ENCODE measurements at regions not wholly inside any gene's neighbourhood (a gene's known extent, or its start where the extent isn't known, plus 50 kb on each side); places are given as distances from the start of the nearest gene placed in this dataset.
A peak's percentile ranks its signal among the peaks of the same experiment; 100 is the strongest.

DNA sequence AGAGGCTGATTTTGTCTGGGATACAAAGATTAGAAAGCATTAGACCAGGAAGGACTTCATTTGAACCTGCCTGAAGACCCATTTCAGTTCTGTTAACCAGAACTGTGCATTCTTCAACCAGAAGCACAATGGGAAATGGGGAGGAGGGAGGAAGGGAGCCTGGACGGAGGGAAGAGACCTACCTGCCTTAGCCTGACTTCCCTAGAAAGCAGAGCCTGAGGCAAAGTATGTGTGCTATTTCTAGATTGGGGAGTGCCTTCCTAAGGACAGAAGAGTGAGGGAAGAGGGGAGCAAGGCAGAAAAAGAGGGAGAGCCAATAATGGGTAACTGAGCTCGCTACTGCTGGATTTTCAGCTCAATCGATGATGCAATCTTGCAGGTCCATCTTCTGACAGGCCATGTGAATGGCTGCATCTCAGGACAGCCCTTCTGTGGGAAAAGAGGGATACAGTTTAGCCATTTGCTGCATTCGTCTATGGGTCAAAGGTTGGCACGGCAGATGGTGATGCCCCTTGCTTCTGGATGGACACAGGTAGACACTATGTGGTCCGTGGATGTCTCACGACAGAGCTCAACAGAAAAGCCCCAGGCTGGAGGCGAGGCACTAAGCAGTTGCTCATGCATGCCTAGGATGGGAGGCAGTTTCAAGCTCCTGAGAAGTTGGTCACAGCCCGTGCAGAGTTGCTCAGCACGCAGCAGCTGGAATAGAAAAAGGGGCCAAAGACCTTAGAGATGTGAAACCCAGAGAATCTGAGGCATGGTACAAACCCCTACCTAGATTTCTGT, 78.8 kb upstream of the UBL3 start:
- Histone ChIP-seq H3K9me3 (no peaks in the 10 kb centered on the region), H3K27ac (no peak overlapping the region), H3K36me3 (no peaks in the 10 kb centered on the region), H3K4me3 (no peak overlapping the region), H3K27me3 (no peaks in the 10 kb centered on the region), H3K4me1 (peaks cover 16 to 18% (median 17%) of the 10 kb centered on the region in 4 donors)
- TF ChIP-seq, protein P1, sequence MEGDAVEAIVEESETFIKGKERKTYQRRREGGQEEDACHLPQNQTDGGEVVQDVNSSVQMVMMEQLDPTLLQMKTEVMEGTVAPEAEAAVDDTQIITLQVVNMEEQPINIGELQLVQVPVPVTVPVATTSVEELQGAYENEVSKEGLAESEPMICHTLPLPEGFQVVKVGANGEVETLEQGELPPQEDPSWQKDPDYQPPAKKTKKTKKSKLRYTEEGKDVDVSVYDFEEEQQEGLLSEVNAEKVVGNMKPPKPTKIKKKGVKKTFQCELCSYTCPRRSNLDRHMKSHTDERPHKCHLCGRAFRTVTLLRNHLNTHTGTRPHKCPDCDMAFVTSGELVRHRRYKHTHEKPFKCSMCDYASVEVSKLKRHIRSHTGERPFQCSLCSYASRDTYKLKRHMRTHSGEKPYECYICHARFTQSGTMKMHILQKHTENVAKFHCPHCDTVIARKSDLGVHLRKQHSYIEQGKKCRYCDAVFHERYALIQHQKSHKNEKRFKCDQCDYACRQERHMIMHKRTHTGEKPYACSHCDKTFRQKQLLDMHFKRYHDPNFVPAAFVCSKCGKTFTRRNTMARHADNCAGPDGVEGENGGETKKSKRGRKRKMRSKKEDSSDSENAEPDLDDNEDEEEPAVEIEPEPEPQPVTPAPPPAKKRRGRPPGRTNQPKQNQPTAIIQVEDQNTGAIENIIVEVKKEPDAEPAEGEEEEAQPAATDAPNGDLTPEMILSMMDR (IDR thresholded peaks at IDR 0.05), result no peak
- TF ChIP-seq POLR2A (IDR thresholded peaks at IDR 0.05), result no peak
- no peak for TF ChIP-seq POLR2AphosphoS5 (IDR thresholded peaks at IDR 0.05)
- TF ChIP-seq EP300 (IDR thresholded peaks at IDR 0.05; ENCODE audit: low read depth), result no peak
- DNase-seq, result no peak
- in situ Hi-C loops (cut with MboI; ENCODE audit: low pct_ligation_motif_present in 1 of 4, low pct_unique_long_range_greater_than_20kb in 1 of 4, low sequenced_read_pairs in 3 of 4) (loop anchor here in 1 of 4 donors (10.0 kb wide), 1 partner anchor 186 kb away; no protein-coding TSS in a partner anchor), intact Hi-C loops (cut with DNase I; ENCODE audit: low total_unique reads) (loop anchor here (10.0 kb wide), 1 partner anchor 186 kb away; no protein-coding TSS in a partner anchor)
- WGBS, 2 donors (ENCODE audit: low coverage in 1 of 2), result 82 to 100% methylated on average over 1 to 10 of the region's 10 CpGs

DNA sequence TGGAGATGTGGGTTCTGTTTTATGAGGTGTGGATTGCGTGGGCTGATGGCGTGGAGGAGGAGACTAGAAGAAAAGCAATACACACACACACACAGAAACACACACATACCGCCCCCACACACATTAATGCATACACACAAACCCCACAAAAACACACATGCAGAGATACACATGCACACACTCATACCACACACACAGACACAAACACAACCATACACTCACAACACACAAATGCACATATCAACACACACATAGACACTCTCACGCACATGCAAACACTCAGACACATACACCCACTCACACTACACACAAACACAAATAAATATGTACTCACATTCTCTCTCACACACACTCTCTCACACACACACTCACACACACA, 75.7 kb upstream of the UBL3 start:
- peak overlapping the region in 3 of 4 donors; percentile 85 to 89 (median 88) for H3K27ac ChIP-seq
- intact Hi-C loops (cut with DNase I; ENCODE audit: low total_unique reads), result loop anchor here (10.0 kb wide), 1 partner anchor 189 kb away; no protein-coding TSS in a partner anchor

DNA sequence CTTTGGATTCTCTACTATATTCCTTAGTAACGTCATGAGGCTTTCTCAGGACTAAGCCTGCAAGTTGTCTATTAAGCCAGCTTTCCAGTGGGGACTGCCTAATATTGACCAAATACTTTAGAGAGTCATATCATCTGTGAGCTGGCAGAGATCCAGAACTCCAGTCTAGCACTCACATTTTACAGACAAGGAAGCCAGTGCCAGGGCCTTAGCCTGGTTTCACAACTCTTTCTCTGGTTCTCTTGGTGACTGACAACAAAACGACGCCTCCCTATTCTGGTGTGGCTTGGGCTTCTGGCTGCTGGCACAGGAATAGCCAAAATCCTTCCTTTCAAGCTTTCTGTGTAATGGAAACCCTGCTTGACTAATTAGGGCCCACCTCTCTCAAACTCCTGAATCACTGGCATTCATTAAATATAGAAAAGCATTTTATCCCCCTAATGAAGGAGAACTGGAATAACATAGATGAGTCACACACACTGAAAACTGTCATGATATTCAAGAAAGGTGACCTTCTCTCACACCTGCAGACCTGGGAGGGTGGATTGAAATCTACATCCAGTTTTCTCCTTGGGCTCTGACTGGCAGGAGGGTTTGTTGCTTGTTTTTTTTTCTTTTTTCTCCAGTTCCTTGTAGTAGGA, 75.2 kb upstream of the UBL3 start:
- intact Hi-C loops (cut with DNase I; ENCODE audit: low total_unique reads) (loop anchor here (10.0 kb wide), 1 partner anchor 189 kb away; no protein-coding TSS in a partner anchor), in situ Hi-C loops (cut with MboI; ENCODE audit: low pct_ligation_motif_present in 1 of 4, low pct_unique_long_range_greater_than_20kb in 1 of 4, low sequenced_read_pairs in 3 of 4) (loop anchor here in 1 of 4 donors (10.0 kb wide), 1 partner anchor 189 kb away; no protein-coding TSS in a partner anchor)
- TF ChIP-seq POLR2AphosphoS5 (IDR thresholded peaks at IDR 0.05) (peak in 2 of 3 donors; percentile 25 to 60), POLR2A (IDR thresholded peaks at IDR 0.05) (no peak), EP300 (IDR thresholded peaks at IDR 0.05; ENCODE audit: low read depth) (no peak)
- TF ChIP-seq, protein P1 (IDR thresholded peaks at IDR 0.05), result no peak
- Histone ChIP-seq H3K9me3 (no peaks in the 10 kb centered on the region), H3K27ac (peak overlapping the region; percentile 85 to 89 (median 88)), H3K36me3 (no peaks in the 10 kb centered on the region), H3K27me3 (no peaks in the 10 kb centered on the region), H3K4me1 (peaks cover 34 to 37% (median 35%) of the 10 kb centered on the region in 4 donors), H3K4me3 (no peak overlapping the region)
- DNase-seq, result peak; percentile 70
- 11 to 22% methylated on average over 1 to 3 of the region's 3 CpGs for WGBS, 2 donors (ENCODE audit: low coverage in 1 of 2)

More for the DNA sequence above, 75.7 kb upstream of the UBL3 start:
- 65 to 74% methylated on average over 4 of the region's 4 CpGs for WGBS, 2 donors (ENCODE audit: low coverage in 1 of 2)
- Histone ChIP-seq H3K9me3 (no peaks in the 10 kb centered on the region), H3K4me1 (peaks cover 32 to 36% (median 34%) of the 10 kb centered on the region in 4 donors), H3K27me3 (no peaks in the 10 kb centered on the region), H3K36me3 (no peaks in the 10 kb centered on the region), H3K4me3 (no peak overlapping the region)
- TF ChIP-seq EP300 (IDR thresholded peaks at IDR 0.05; ENCODE audit: low read depth) (no peak), POLR2AphosphoS5 (IDR thresholded peaks at IDR 0.05) (no peak), POLR2A (IDR thresholded peaks at IDR 0.05) (no peak)
- TF ChIP-seq, protein P1 (IDR thresholded peaks at IDR 0.05), result no peak
- no peak for DNase-seq
- in situ Hi-C loops (cut with MboI; ENCODE audit: low pct_ligation_motif_present in 1 of 4, low pct_unique_long_range_greater_than_20kb in 1 of 4, low sequenced_read_pairs in 3 of 4), result loop anchor here in 1 of 4 donors (10.0 kb wide), 1 partner anchor 189 kb away; no protein-coding TSS in a partner anchor

Measured in transverse colon (tissue), 4 donors.